ENCODE measurements at regions not wholly inside any gene's neighbourhood (a gene's known extent, or its start where the extent isn't known, plus 50 kb on each side); places are given as distances from the start of the nearest gene placed in this dataset.
"Not testable (repeated sequence)": the region's sequence is repeated elsewhere in the genome, so short reads cannot be mapped to it uniquely, and the experiment has no call there.

DNA sequence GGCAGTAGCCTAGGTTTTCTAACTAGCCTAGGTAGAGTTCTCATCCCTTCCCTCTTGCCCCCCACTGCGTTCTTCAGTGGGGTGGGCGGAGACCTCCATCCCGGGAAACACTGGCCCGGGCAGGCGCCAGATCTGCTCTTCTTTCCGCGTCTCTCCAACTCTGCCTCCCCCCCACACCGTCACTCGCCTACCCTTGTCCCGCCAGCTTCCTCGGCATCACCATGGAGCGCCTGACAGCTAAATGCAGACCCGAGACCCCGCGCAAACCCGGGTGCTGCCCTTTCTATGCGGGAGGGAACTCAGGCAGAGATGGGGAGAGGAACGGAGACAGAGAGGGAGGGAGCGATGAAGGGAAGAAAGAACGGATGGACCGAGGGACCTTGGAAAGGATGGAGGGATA, 1494.8 kb upstream of the DEFB115 start:
- DNase-seq (ENCODE audit: low read depth in 1 of 2, low spot score in 1 of 2) = no peak

GRCh38 chr20:29763821-29764511, 1493.5 kb upstream of the DEFB115 start:
- DNase-seq (ENCODE audit: low read depth in 1 of 2, low spot score in 1 of 2) = no peak

DNA sequence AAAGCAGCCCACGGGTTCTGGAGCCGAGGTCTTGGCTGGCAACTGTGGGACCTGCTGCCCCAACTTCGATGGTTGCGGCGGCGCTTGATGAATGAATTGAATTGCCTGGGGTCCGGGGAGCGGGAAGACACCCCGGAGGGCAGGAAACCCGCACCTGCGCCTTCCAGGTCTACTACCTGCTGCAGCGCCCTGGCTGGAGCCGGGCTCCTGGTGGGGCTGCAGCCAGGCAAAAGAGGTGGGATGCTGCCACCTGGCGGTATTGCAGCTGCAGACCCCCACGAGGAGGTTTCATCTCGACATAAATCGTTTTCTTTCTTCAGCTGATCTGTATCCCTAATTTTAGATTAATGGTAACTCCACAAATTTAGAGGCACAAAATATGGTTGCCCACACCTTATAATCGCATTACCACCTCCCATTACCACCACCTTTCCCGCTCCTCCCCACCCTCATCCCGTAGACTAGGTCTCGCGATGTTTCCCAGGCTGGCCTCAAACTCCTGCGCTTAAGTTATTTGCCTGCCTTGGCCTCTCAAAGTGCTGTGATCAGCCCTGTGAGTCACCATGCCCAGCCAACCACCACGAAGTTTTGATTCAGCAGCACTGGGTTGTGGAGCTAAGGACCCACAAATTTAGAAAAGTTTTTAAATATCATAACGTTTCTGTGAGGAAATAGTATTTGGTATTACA, 1492.4 kb upstream of the DEFB115 start:
- not testable (repeated sequence) for DNase-seq (ENCODE audit: low read depth in 1 of 2, low spot score in 1 of 2)

DNA sequence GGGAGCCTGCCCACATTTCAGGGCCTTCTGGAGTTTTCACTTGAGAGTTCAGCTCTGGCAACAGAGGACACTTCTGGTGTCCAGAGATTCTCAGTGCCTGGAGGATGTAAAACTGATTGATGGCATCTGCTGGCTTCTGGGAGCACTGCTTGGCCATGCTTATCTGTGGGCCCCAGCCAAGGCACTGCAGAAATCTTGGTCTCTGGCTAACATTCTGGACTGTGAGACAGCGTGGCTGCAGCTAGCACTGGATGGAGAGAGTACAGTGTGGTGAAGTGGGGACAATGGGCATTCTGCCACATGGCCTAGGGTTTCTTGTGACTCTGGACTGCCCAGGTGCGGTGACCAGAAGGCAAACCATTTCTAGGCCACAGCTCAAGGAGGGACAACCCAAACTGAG, 1479.4 kb upstream of the DEFB115 start:
- not testable (repeated sequence) for DNase-seq (ENCODE audit: low read depth in 1 of 2, low spot score in 1 of 2)

DNA sequence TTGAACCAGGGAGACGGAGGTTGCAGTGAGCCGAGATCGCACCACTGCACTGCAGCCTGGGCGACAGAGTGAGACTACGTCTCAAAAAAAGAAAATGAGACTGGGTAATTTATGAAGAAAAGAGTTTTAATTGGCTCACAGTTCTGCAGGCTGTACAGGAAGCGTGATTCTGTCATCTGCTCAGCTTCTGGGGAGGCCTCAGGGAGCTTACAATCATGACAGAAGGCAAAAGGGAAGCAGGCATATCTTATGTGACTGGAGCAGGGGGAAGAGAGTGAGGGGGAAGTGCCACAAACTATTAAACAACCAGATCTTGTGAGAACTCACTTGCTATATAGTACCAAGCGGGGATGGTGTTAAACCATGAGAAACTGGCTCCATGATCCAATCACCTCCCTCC, 1476.2 kb upstream of the DEFB115 start:
- not testable (repeated sequence) for DNase-seq (ENCODE audit: low read depth in 1 of 2, low spot score in 1 of 2)

DNA sequence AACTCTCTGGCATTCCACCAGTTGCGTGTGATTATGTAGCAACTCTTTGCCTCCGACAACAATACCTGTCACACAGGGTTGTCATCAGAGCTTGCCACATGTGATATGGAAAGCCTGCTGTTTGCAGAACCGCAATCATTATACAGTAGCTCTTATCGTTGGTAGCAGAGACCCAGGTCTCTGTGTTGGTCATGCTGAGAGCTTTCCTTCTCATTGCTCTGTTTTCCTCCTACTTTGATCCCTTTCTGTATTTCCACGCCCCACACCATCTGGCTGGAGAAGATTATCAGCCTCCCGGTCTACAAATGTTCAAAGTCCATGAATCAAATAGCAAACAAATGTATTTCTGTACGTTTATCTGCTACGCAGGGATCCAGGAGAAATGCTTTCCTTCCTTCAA, 1475.6 kb upstream of the DEFB115 start:
- not testable (repeated sequence) for DNase-seq (ENCODE audit: low read depth in 1 of 2, low spot score in 1 of 2)

DNA sequence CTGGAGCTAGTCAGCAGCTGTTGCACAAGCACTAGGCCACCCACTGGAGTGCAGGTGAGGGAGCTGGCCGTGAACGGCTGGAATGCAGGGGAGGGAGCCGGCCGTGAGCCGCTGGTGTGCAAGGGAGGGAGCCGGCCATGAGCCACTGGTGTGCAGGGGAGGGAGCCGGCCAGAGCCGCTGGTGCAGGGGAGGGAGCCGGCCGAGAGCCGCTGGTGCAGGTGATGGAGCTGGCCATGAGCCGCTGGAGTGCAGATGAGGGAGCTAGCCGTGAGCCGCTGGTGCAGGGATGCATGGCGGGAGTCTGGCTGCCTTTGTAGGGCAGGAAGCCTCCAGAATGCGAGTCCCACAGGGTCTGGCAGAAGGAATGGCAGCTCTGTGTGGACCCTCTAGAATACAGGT, 1470.0 kb upstream of the DEFB115 start:
- not testable (repeated sequence) for DNase-seq (ENCODE audit: low read depth in 1 of 2, low spot score in 1 of 2)

GRCh38 chr20:29790510-29790909, 1467.0 kb upstream of the DEFB115 start:
- DNase-seq (ENCODE audit: low read depth in 1 of 2, low spot score in 1 of 2) = no peak

DNA sequence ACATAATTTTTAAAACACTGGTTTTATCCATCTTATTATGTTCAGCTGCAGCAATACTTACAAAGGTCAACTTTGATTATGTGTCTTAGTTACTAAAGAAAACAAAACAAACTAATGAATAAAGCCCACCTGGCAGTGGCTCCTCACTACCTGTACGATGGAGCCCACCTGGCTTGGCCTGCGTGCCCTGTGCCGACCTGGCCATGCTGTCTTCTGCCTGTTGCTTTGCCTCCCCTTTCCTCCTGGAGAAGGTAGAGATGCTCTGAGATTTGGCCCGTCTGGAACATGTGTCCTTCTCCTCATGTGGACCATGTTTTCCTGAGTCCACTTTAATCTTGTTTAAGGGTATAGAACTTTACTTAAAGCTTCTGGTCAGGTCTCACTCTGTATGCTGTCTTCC, 1426.0 kb upstream of the DEFB115 start:
- not testable (repeated sequence) for DNase-seq (ENCODE audit: low read depth in 1 of 2, low spot score in 1 of 2)

- DNase-seq (ENCODE audit: low read depth in 1 of 2, low spot score in 1 of 2) = not testable (repeated sequence)
Observed at GRCh38 chr20:29868014-29868413, 1389.5 kb upstream of the DEFB115 start.

DNA sequence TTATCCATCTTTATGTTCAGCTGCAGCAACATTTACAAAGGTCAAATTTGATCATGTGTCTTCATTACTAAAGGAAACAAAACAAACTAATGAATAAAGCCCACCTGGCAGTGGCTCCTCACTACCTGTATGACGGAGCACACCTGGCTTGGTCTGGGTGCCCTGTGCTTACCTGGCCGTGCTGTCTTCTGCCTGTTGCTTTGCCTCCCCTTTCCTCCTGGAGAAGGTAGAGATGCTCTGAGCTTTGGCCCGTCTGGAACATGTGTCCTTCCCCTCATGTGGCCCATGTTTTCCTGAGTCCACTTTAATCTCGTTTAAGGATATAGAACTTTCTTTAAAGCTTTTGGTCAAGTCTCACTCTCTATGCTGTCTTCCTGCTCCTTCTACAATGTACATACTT, 1388.8 kb upstream of the DEFB115 start:
- DNase-seq (ENCODE audit: low read depth in 1 of 2, low spot score in 1 of 2) = not testable (repeated sequence)

- DNase-seq (ENCODE audit: low read depth in 1 of 2, low spot score in 1 of 2) = not testable (repeated sequence)
Observed at GRCh38 chr20:29871816-29872215, 1385.6 kb upstream of the DEFB115 start.

GRCh38 chr20:29873946-29874345, 1383.5 kb upstream of the DEFB115 start:
- DNase-seq (ENCODE audit: low read depth in 1 of 2, low spot score in 1 of 2) = no peak

GRCh38 chr20:29874476-29875202, 1382.8 kb upstream of the DEFB115 start:
- DNase-seq (ENCODE audit: low read depth in 1 of 2, low spot score in 1 of 2) = no peak

GRCh38 chr20:29875321-29876083, 1382.0 kb upstream of the DEFB115 start:
- DNase-seq (ENCODE audit: low read depth in 1 of 2, low spot score in 1 of 2) = not testable (repeated sequence)

- DNase-seq (ENCODE audit: low read depth in 1 of 2, low spot score in 1 of 2) = not testable (repeated sequence)
Observed at GRCh38 chr20:29876084-29876910, 1381.2 kb upstream of the DEFB115 start.

GRCh38 chr20:29876911-29877285, 1380.6 kb upstream of the DEFB115 start:
- no peak for DNase-seq (ENCODE audit: low read depth in 1 of 2, low spot score in 1 of 2)

DNA sequence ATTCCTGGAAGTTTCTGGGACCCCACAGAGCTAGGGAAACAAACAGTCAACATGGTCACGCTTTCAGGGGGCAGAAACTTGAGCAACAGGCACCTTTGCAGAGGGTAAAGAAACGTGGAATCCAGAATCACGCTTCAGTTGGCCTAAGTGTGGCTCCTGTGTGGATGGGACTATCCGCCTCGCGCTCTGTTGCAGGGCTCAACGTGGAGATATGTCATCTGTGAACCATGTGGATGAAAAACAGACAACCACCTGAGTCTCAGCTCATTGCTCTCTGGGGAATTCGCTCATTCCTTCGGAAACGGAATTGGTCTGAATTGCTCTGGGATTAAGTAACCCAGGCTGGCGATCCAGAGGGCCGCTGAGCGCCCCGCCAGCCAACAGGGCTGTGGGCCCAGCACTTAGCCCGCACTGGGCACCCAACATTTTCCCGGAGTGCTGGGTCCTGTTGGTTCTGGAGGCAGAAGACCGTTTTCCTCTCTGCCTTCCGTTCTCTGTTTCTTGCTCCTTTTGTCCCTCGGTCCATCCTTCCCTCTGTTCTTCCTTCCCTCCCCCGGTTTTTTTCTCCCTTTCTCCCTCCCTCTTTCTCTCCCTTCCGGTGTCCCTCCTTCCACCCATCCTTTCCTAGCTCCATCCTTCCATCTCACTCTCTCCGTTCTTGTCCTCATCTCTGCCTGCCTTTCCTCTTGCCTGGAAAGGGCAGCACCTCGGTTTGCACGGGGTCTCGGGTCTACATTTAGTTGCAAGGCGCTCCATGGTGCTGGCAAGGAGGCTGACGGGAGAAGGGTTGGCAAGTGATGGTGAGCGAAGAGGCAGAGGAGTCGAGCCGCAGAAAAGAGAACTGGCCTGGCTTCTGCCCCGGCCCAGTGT, 1379.8 kb upstream of the DEFB115 start:
- DNase-seq (ENCODE audit: low read depth in 1 of 2, low spot score in 1 of 2) = not testable (repeated sequence)

DNA sequence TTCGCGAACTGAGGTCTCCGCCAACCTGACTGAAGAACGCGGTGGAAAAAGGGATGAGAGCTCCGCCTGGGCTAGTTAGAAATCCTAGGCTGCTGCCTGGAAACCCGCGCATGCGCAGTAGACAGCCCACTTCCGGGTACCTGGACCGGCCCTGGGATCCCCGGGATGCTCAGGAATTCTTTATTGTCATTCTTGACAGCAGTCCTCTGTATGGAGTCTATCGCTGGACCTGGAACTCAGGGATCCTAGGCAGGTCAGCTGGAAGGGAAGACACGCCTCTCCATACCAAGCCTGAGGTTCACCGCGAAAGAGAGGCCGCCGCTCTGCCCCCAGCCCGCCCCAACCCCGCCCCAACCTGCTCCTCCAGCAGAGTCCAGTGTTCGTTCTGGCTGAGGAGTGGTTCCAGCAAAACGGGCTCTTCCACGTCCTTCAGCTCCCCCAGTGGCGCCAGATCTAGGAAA, 1379.2 kb upstream of the DEFB115 start:
- no peak for DNase-seq (ENCODE audit: low read depth in 1 of 2, low spot score in 1 of 2)

Measured in activated CD4-positive, alpha-beta T cell treated with anti-CD3 and anti-CD28 coated beads, Interleukin-2, amount 50 U/mL, for 24 hours (primary cell).